ENCODE measurements at regions not wholly inside any gene's neighbourhood (a gene's known extent, or its start where the extent isn't known, plus 50 kb on each side); places are given as distances from the start of the nearest gene placed in this dataset.

DNA sequence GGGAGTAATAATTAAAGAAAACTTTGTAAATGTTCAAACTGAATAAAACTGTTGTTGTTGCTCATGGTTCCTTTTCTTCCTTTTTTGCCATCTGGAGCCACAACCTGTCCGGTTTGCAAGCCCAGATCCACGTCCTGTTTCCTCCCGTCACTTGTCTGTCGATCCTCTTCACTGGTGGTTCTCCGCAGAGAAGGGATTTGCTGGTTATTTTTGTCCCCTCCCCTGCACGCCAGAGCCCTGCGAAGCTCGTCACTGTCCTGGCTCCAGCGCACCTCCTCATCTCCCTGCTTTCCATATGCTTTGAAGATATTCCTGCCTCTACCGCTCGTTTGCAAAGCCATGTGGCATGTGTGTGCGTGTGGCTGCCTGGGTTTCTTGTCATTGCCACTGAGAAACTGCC lies 461.4 kb downstream of the RNF144A start:
- TF ChIP-seq, protein P1, sequence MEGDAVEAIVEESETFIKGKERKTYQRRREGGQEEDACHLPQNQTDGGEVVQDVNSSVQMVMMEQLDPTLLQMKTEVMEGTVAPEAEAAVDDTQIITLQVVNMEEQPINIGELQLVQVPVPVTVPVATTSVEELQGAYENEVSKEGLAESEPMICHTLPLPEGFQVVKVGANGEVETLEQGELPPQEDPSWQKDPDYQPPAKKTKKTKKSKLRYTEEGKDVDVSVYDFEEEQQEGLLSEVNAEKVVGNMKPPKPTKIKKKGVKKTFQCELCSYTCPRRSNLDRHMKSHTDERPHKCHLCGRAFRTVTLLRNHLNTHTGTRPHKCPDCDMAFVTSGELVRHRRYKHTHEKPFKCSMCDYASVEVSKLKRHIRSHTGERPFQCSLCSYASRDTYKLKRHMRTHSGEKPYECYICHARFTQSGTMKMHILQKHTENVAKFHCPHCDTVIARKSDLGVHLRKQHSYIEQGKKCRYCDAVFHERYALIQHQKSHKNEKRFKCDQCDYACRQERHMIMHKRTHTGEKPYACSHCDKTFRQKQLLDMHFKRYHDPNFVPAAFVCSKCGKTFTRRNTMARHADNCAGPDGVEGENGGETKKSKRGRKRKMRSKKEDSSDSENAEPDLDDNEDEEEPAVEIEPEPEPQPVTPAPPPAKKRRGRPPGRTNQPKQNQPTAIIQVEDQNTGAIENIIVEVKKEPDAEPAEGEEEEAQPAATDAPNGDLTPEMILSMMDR (IDR thresholded peaks at IDR 0.05) = no peak
- TF ChIP-seq EZH2 (IDR thresholded peaks at IDR 0.05) = no peak
- no peak for TF ChIP-seq EZH2phosphoT487 (IDR thresholded peaks at IDR 0.05)
